GOT3 (cell line): ENCODE measurements at regions not wholly inside any gene's neighbourhood (a gene's known extent, or its start where the extent isn't known, plus 50 kb on each side); places are given as distances from the start of the nearest gene placed in this dataset.

Experiments used
- DNase-seq: peaks from one replicate; lab custom pipeline; 2025; ENCODE audit warnings: mixed read lengths; lab: John Stamatoyannopoulos, UW

- no peak for DNase-seq
Measured at GRCh38 chr11:130641876-130642275, 193.4 kb downstream of the ADAMTS15 start.

GRCh38 chr11:130642994-130643393 lies 194.5 kb downstream of the ADAMTS15 start:
- DNase-seq, result no peak

DNA sequence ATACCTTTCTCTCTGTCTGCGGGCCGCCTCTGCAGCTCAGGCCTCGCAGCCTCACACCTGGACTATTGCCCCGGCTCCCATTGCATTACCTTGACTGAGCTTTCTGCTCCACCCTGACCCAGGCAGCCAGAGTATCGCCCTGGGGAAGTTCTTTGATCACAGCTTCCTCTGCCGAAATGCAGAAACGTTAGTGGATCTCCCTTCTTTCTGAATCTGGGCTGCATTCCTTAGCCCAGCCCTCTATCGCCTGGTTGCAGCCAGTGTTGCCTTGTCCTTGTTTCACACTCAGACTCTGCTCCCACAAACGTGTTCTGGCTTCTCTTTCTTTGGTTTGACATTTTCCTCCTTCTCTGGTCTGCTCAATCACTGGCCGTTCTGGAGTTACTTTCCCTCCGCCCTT lies 195.7 kb downstream of the ADAMTS15 start:
- no peak for DNase-seq

GRCh38 chr11:130645164-130645842 lies 196.9 kb downstream of the ADAMTS15 start:
- no peak for DNase-seq

GRCh38 chr11:130645843-130646197 lies 197.4 kb downstream of the ADAMTS15 start:
- DNase-seq, result no peak

DNA sequence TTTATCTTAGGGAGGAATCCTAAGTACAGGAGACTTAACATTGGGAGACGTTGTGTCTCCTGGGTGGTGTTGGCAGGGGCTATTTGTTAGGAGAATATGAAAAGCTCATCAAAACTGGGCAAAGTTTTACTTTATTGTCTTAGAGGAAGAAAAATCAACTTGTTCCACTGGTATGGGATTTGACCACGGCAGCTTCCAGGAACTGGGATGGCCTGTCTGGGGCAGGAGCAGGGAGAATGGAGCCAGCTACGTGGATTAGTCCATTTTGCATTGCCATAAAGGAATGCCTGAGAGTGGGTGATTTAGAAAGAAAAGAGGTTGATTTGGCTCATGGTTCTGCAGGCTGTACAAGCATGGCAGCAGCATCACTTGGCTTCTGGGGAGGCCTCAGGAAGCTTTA lies 198.4 kb downstream of the ADAMTS15 start:
- no peak for DNase-seq

DNA sequence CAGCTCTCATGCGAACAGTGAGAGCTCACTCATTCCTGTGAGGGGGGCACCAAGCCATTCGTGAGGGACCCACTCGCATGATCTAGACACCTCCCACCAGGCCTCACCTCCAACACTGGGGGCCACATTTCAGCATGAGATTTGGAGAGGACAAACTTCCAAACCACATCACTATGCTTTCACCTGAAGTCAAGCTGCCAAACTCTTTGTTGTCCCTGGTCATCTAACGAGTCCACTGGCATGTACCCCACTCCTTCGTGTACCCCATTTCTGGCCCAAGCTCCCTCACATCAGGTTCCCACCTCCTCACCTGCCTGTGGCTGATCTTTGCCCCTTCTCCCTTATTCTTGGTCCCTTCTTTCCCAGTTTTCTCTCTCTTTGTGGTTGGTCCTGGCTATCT lies 198.9 kb downstream of the ADAMTS15 start:
- no peak for DNase-seq

DNA sequence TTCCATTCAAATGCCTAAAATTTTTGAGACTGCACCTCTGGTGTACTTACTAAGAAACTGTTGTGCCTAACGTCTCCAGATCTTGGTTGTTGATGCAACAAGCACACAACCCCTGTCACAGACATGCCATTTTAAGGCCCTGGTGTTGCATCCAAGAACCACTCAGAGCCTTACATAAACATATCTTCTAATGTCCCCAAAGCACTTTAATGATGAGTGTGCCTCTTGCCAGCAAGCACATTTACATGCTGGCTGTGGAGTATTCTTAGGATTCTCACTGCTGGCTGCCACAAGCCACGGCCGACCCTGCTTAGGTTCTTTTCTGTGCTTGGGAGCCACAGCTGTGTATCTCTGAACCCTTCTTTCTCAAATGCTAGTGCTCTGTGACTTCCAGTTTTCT lies 201.4 kb downstream of the ADAMTS15 start:
- no peak for DNase-seq

GRCh38 chr11:130650456-130651030 lies 202.1 kb downstream of the ADAMTS15 start:
- DNase-seq, result no peak

DNA sequence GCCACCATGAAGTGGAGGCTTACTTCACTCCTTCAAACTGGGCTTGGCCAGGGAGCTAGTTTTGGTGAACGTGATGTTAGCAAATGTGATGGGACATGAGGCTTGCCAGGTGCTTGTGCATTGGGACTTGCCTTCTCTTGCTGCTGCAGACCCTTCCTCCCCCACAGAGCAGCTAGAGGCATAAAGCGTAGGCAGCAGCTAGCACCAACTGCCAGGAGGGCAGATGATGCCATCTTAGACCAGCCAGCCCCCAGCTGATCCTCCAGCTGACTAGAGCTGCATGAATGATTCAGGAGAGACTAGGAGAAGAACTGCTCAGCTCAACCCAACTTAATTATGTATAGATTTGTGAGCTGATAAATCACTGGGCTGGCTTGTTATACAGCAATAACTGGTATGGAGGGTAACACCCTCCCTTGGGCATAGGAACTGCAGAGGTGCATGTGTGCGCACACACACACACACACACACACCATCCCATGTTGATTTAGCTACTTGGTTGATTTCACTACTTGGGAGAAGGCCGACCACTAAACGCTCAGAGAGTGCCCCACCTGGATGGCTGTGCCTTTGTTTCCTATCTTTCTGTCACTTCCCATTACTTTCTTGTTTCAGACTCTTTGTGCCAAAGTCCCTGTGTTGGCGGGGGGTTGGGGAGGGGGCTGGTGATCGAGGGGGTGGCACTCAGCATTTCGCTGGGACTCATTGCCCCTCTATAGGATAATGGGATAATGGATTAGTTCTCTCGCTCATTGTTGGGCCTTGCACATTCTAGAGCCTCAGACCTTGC lies 202.8 kb downstream of the ADAMTS15 start:
- DNase-seq, result no peak

DNA sequence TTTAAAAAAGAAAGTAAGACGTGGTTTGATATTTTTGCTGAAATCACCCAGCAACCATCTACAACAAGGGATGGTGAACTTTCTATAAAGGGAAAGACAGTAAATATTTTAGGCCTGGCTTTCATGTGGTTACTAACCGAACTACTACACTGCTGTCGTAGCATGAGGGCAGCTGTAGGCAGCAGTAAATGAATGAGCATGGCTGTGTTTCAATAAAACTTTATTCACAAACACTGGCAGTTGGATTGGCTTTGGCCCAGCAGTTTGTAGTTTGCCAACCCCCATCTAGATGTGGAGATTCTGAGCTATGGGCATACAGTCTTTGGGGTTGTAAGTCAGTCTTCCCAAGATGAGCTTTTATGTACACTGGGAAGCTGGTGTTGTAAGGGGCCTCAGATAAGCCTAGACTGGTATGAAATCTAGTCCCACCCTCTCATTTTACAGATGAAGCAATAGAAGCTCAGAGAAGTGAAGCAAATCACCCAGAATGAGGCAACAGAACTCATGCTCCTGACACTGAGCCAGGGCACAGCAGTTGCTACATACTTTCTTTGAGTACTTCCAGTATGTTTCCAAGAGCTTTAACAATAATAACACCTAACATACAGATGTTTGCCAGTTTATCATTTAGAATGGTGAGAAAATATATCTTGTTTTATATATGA lies 204.4 kb downstream of the ADAMTS15 start:
- no peak for DNase-seq

- DNase-seq, result no peak
Measured at GRCh38 chr11:130653838-130654636, 205.6 kb downstream of the ADAMTS15 start.

DNA sequence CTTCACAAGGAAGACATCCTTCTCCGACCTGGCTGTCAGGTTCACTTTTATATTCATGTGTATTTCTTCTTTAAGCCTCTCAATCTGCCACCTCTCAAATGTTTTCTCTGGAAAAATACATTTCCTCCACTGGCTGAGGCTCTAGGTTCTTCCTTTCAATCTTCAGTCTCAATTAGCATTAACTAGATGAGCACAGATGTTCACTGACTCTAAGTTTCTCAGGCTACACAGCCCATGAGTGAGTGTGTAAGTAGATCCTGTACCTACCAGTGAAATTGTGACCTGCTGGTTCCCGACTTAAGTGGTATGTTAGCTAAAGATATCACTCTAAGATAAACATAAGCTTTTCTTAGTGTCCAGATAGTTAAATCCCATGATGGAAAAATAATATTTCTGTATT lies 206.9 kb downstream of the ADAMTS15 start:
- no peak for DNase-seq

DNA sequence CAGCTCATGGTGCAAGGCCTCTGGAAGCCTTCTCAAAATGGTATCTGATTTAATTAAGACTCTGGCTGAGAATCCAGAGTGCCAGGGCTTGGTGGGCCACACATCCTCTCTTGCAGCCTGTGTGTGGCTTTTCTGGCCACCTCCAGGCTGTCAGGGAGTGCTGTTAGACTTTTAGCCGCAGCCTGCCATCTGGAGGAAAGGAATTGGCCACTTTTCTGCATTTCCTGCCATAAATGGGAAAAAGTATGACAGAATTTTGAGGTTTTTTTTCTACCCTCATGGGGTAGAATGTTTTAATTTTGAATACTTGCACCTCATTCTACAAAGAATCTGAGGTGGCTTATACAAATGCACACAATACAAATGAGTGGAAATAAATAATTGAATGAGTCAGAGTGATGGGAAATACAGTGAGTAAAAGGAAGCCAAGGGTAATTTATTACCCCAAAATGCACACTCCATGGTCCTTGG lies 218.4 kb downstream of the ADAMTS15 start:
- no peak for DNase-seq

DNA sequence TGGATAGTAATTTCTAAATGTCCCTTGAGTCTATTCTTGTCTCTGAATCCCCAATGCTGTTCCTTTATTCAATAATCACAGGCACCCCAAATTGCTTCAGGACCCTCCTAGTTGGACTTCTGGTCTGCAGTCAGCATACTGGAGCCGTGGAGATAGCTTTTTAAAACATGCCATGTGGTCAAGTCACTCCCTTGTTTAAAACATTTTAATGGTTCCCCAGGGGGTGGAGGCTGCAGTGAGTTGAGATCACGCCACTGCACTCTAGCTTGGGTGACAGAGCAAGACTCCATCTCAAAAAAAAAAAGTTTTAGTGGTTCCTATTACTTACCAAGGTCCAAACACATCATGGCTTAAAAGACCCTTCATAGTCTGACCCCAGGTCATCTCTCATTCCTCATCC lies 220.3 kb downstream of the ADAMTS15 start:
- DNase-seq, result no peak

DNA sequence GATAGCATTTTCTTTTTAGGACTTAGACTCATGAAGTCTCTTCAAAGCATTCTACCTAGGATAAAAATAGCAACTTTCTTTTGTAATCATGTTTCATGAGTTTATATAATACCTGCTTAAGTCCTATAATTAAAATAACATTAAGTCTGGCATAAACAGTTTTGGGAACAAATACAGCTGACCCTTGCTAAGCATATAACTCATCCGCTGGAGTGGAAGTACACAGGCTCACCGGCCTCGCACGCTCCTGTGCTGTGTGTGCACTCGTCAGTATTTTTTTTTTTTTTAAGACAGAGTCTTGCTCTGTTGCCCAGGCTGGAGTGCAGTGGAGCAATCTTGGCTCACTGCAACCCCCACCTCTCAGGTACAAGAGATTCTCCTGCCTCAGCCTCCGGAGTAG lies 221.8 kb downstream of the ADAMTS15 start:
- DNase-seq, result no peak

- no peak for DNase-seq
Measured at GRCh38 chr11:130671801-130672700, 223.6 kb downstream of the ADAMTS15 start.

- no peak for DNase-seq
Measured at GRCh38 chr11:130672911-130673310, 224.5 kb downstream of the ADAMTS15 start.

DNA sequence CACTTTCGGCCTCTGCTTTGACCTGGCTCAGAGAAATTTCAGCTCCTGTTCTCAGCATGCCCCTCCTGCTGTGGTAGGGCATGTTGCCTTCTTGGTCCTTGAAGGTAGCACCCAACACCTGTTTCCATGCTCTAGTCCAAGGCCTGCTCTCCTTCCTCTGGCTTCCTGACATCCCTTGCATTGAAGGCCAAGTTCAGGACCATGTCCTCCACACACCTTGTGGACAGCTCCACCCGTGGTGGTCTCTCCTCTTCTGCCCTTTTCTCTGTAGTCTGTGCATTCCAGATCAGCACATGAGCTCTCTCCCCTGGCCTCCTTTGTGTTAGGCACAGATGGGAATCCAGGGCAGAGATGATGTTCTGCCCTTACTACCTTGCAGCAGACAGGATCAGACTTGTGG lies 225.3 kb downstream of the ADAMTS15 start:
- DNase-seq, result no peak

DNA sequence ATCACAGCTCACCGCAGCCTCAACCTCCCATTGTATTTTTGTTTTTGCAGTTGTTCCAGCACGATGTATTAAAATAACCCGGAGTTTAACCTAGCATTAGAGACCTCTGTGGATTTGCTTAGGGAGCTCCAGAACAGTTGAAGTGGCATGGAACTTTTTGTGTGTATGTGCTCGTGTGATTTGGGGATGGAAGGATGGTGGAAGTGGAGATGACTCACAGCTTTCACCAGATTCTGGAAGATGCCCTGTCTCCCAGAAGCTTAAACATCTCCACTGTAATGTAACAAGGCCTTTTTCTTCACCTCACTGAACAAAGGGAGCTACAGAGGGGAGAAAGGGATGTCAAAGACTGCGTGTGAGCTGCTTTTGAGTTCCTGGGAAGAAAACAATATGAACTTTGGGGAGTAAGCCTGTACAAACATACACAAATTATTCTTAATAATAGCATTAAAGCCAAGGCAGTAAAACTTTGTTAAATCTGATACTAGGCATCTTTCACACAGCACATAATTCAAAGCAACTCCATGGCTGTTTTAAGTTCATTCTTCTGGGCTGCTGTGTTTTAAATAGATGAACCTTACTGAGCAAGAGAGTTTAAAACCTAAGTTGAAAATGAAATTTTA lies 226.4 kb downstream of the ADAMTS15 start:
- no peak for DNase-seq
